CD8-positive, alpha-beta memory T cell (primary cell): ENCODE measurements at regions not wholly inside any gene's neighbourhood (a gene's known extent, or its start where the extent isn't known, plus 50 kb on each side); places are given as distances from the start of the nearest gene placed in this dataset.

ENCODE experiments used
- CTCF ChIA-PET: fragments of 350-600 bp; sonication (Branson Sonifier 250); formaldehyde crosslinking; loops from one replicate; lab custom pipeline; 2021; ENCODE audit warnings: antibody characterized with exemption; lab: Charles Lee
- POLR2A ChIA-PET: fragments of 350-600 bp; sonication (Branson Sonifier 250); formaldehyde crosslinking; loops from one replicate; lab custom pipeline; 2021; ENCODE audit warnings: antibody characterized with exemption; lab: Charles Lee
- DNase-seq, 5 donors: peaks; one replicate each; pipeline versions ENCODE4 v3.0.0 to v3.0.0-alpha.2; 2020 to 2022; ENCODE audit warnings: mixed read lengths in 1 of 5
- H3K27ac ChIP-seq: one replicate; pipeline ENCODE4 v1.7.0; 2013; ENCODE audit warnings: low read depth, mild to moderate bottlenecking, low read length, moderate library complexity
- H3K27me3 ChIP-seq: 2 replicates; pipeline ENCODE4 v1.7.0; 2013; ENCODE audit warnings: low read length, mild to moderate bottlenecking; ENCODE audit not compliant: insufficient read depth, poor library complexity, severe bottlenecking
- H3K36me3 ChIP-seq: 2 replicates; pipeline ENCODE4 v1.7.0; 2013; ENCODE audit warnings: mild to moderate bottlenecking, low read length, moderate library complexity; ENCODE audit not compliant: insufficient read depth
- H3K4me1 ChIP-seq: 2 replicates; pipeline ENCODE4 v1.7.0; 2013; ENCODE audit warnings: mild to moderate bottlenecking, low read length, moderate library complexity; ENCODE audit not compliant: insufficient read depth
- H3K4me3 ChIP-seq: 2 replicates; pipeline ENCODE4 v1.7.0; 2013; ENCODE audit warnings: mild to moderate bottlenecking, low read length
- H3K9me3 ChIP-seq: 2 replicates; pipeline ENCODE4 v1.7.0; 2013; ENCODE audit warnings: mild to moderate bottlenecking, low read length
- H3K27ac Mint-ChIP-seq, 8 donors: one replicate each; pipeline ENCODE4 v1.8.0; 2020 to 2021; ENCODE audit warnings: mixed read lengths in 8 of 8, mild to moderate bottlenecking in 6 of 8, inconsistent platforms in 3 of 8, moderate library complexity in 3 of 8
- H3K27me3 Mint-ChIP-seq, 2 donors: one replicate each; pipeline ENCODE4 v1.8.0; 2020 to 2021; ENCODE audit warnings: mixed read lengths in 2 of 2, mild to moderate bottlenecking in 1 of 2, moderate library complexity in 1 of 2
- H3K36me3 Mint-ChIP-seq, 3 donors: one replicate each; pipeline ENCODE4 v1.8.0; 2020 to 2021; ENCODE audit warnings: mixed read lengths in 3 of 3, inconsistent platforms in 1 of 3, mild to moderate bottlenecking in 1 of 3
- H3K4me1 Mint-ChIP-seq, 3 donors: one replicate each; pipeline ENCODE4 v1.8.0; 2020 to 2021; ENCODE audit warnings: mixed read lengths in 3 of 3, inconsistent platforms in 1 of 3, mild to moderate bottlenecking in 1 of 3
- H3K4me3 Mint-ChIP-seq, 7 donors: one replicate each; pipeline ENCODE4 v1.8.0; 2020 to 2021; ENCODE audit warnings: mixed read lengths in 7 of 7, mild to moderate bottlenecking in 6 of 7, moderate library complexity in 4 of 7, inconsistent platforms in 2 of 7
- H3K9me3 Mint-ChIP-seq, 5 donors: one replicate each; pipeline ENCODE4 v1.8.0; 2020 to 2022; ENCODE audit warnings: mixed read lengths in 5 of 5, mild to moderate bottlenecking in 3 of 5, moderate library complexity in 2 of 5, inconsistent platforms in 1 of 5

- DNase-seq, result no peak
- Histone ChIP-seq H3K27ac (no peak overlapping the region), H3K27me3 (no peaks in the 10 kb centered on the region), H3K9me3 (no peaks in the 10 kb centered on the region), H3K4me3 (no peak overlapping the region), H3K36me3 (no peaks in the 10 kb centered on the region), H3K4me1 (no peaks in the 10 kb centered on the region)
- Mint-ChIP-seq H3K4me1 (peaks cover 0 to 11% (median 8%) of the 10 kb centered on the region in 3 donors), H3K9me3 (no peaks in the 10 kb centered on the region), H3K4me3 (peak overlapping the region in 1 of 7 donors; percentile 5), H3K36me3 (no peaks in the 10 kb centered on the region), H3K27ac (no peak overlapping the region), H3K27me3 (peaks cover 0 to 11% of the 10 kb centered on the region in 2 donors)
- CTCF ChIA-PET, result no interaction called here
- POLR2A ChIA-PET, result no interaction called here
Measured at GRCh38 chrX:46310815-46311497, 234.3 kb downstream of the ZNF674 start.

GRCh38 chrX:46308110-46308509 is 237.1 kb downstream of the ZNF674 start:
- Mint-ChIP-seq H3K4me1 (peaks cover 0 to 11% (median 8%) of the 10 kb centered on the region in 3 donors), H3K4me3 (no peak overlapping the region), H3K9me3 (peaks cover 0 to 5% (median 0%) of the 10 kb centered on the region in 5 donors), H3K36me3 (peaks cover 0 to 1% (median 0%) of the 10 kb centered on the region in 3 donors), H3K27me3 (peaks cover 0 to 13% of the 10 kb centered on the region in 2 donors), H3K27ac (no peak overlapping the region)
- no peaks in the 10 kb centered on the region for H3K36me3 ChIP-seq
- no peaks in the 10 kb centered on the region for H3K27me3 ChIP-seq
- CTCF ChIA-PET, result no interaction called here
- no peak for DNase-seq
- POLR2A ChIA-PET, result no interaction called here
- H3K27ac ChIP-seq, result no peak overlapping the region
- no peaks in the 10 kb centered on the region for H3K9me3 ChIP-seq
- H3K4me1 ChIP-seq, result no peaks in the 10 kb centered on the region
- no peak overlapping the region for H3K4me3 ChIP-seq

DNA sequence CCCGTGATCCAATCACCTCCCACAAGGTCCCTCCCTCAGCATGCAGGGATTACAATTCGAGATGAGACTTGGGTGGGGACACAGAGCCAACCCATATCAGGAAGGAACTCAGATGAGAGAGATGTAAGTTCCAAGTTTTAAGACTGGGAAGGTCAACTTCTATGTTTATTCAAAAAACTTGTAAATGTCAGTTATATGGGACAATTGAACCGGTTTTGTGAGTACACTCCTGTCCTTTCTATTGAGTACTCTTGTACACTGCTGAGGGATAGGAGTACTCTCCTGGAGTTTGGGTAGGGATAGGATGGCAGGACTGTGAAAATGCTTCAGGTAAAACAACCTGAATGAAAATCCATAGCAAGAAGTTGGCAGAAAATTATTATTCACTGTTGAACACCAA is 239.1 kb downstream of the ZNF674 start:
- H3K9me3 ChIP-seq, result no peaks in the 10 kb centered on the region
- H3K4me3 ChIP-seq, result no peak overlapping the region
- peaks cover 0 to 5% (median 0%) of the 10 kb centered on the region in 5 donors for H3K9me3 Mint-ChIP-seq
- ChIA-PET POLR2A (no interaction called here), CTCF (no interaction called here)
- H3K27me3 ChIP-seq, result no peaks in the 10 kb centered on the region
- no peak overlapping the region for H3K4me3 Mint-ChIP-seq
- peaks cover 0 to 6% (median 5%) of the 10 kb centered on the region in 3 donors for H3K4me1 Mint-ChIP-seq
- no peaks in the 10 kb centered on the region for H3K36me3 ChIP-seq
- peaks cover 0 to 1% (median 0%) of the 10 kb centered on the region in 3 donors for H3K36me3 Mint-ChIP-seq
- DNase-seq, result no peak
- H3K4me1 ChIP-seq, result no peaks in the 10 kb centered on the region
- H3K27ac Mint-ChIP-seq, result no peak overlapping the region
- no peak overlapping the region for H3K27ac ChIP-seq
- H3K27me3 Mint-ChIP-seq, result peaks cover 0 to 18% of the 10 kb centered on the region in 2 donors

- peaks cover 0 to 18% of the 10 kb centered on the region in 2 donors for H3K27me3 Mint-ChIP-seq
- no peak overlapping the region for H3K27ac Mint-ChIP-seq
- no peaks in the 10 kb centered on the region for H3K4me1 ChIP-seq
- H3K36me3 Mint-ChIP-seq, result peaks cover 0 to 1% (median 0%) of the 10 kb centered on the region in 3 donors
- H3K36me3 ChIP-seq, result no peaks in the 10 kb centered on the region
- DNase-seq, result no peak
- peaks cover 0 to 5% (median 0%) of the 10 kb centered on the region in 5 donors for H3K9me3 Mint-ChIP-seq
- POLR2A ChIA-PET, result no interaction called here
- no peak overlapping the region for H3K4me3 ChIP-seq
- H3K27ac ChIP-seq, result no peak overlapping the region
- H3K4me1 Mint-ChIP-seq, result no peaks in the 10 kb centered on the region
- H3K4me3 Mint-ChIP-seq, result no peak overlapping the region
- H3K27me3 ChIP-seq, result no peaks in the 10 kb centered on the region
- no peaks in the 10 kb centered on the region for H3K9me3 ChIP-seq
- CTCF ChIA-PET, result no interaction called here
Measured at GRCh38 chrX:46305431-46305830, 239.8 kb downstream of the ZNF674 start.

- Histone ChIP-seq H3K4me1 (no peaks in the 10 kb centered on the region), H3K36me3 (no peaks in the 10 kb centered on the region), H3K4me3 (no peak overlapping the region), H3K27ac (no peak overlapping the region), H3K27me3 (no peaks in the 10 kb centered on the region), H3K9me3 (no peaks in the 10 kb centered on the region)
- Mint-ChIP-seq H3K27ac (no peak overlapping the region), H3K9me3 (peaks cover 0 to 5% (median 0%) of the 10 kb centered on the region in 5 donors), H3K36me3 (peaks cover 0 to 1% (median 0%) of the 10 kb centered on the region in 3 donors), H3K4me1 (no peaks in the 10 kb centered on the region), H3K27me3 (peaks cover 1 to 17% of the 10 kb centered on the region in 2 donors), H3K4me3 (no peak overlapping the region)
- ChIA-PET POLR2A (no interaction called here), CTCF (no interaction called here)
- DNase-seq, result no peak
Measured at GRCh38 chrX:46301903-46302302, 243.3 kb downstream of the ZNF674 start.

DNA sequence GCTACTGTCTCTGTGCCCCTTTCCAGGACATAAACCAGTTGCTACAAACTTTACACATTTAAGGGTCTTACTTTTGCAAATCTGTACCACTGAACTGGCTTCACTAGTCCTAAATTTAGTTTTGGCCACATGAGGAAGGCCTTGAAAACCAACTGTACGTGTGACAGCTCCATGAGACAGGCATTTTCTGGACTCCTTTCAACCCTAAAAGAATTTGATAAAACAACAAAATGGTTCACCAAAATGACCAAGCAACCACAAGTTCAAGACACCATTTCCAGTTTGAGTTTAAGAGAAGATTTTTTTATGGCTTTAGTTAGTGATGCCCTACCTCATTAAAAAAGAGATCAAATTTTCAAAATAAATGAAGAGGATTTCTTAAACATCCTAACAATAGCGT is 246.4 kb downstream of the ZNF674 start:
- no peaks in the 10 kb centered on the region for H3K9me3 ChIP-seq
- H3K4me1 ChIP-seq, result no peaks in the 10 kb centered on the region
- no peak overlapping the region for H3K4me3 Mint-ChIP-seq
- no peaks in the 10 kb centered on the region for H3K9me3 Mint-ChIP-seq
- H3K36me3 ChIP-seq, result no peaks in the 10 kb centered on the region
- ChIA-PET POLR2A (no interaction called here), CTCF (no interaction called here)
- no peaks in the 10 kb centered on the region for H3K4me1 Mint-ChIP-seq
- H3K27ac ChIP-seq, result no peak overlapping the region
- DNase-seq, result no peak
- H3K36me3 Mint-ChIP-seq, result no peaks in the 10 kb centered on the region
- H3K27ac Mint-ChIP-seq, result no peak overlapping the region
- peaks cover 12 to 14% of the 10 kb centered on the region in 2 donors for H3K27me3 Mint-ChIP-seq
- no peak overlapping the region for H3K4me3 ChIP-seq
- no peaks in the 10 kb centered on the region for H3K27me3 ChIP-seq

DNA sequence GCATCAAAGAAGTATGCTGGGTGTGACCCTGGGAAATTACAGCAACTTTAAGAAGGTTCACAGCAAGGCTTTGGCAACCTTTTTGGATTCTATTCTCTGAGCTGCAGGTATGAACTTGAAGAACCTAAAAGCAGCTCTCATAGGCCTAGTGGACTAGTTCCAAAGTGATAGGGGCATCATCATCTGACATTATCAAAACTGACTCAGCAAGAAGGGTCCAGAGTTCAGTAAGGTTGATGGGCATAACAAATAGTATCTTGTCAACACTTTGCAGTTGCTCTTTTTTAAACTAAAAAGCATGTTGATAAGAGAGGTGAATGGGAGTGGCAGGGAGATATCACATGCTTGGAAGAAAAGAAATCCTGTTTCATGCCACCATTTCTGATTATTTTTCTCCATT is 249.3 kb downstream of the ZNF674 start:
- no peaks in the 10 kb centered on the region for H3K9me3 ChIP-seq
- H3K27me3 ChIP-seq, result no peaks in the 10 kb centered on the region
- peaks cover 12 to 13% of the 10 kb centered on the region in 2 donors for H3K27me3 Mint-ChIP-seq
- H3K36me3 Mint-ChIP-seq, result no peaks in the 10 kb centered on the region
- H3K27ac Mint-ChIP-seq, result no peak overlapping the region
- no peaks in the 10 kb centered on the region for H3K4me1 Mint-ChIP-seq
- H3K9me3 Mint-ChIP-seq, result no peaks in the 10 kb centered on the region
- H3K4me1 ChIP-seq, result no peaks in the 10 kb centered on the region
- no peak overlapping the region for H3K27ac ChIP-seq
- H3K36me3 ChIP-seq, result no peaks in the 10 kb centered on the region
- CTCF ChIA-PET, result no interaction called here
- H3K4me3 ChIP-seq, result no peak overlapping the region
- no peak overlapping the region for H3K4me3 Mint-ChIP-seq
- POLR2A ChIA-PET, result no interaction called here
- no peak for DNase-seq

GRCh38 chrX:46294234-46294633 is 251.0 kb downstream of the ZNF674 start:
- no peaks in the 10 kb centered on the region for H3K36me3 Mint-ChIP-seq
- Histone ChIP-seq H3K27me3 (no peaks in the 10 kb centered on the region), H3K36me3 (no peaks in the 10 kb centered on the region), H3K4me3 (no peak overlapping the region), H3K9me3 (no peaks in the 10 kb centered on the region), H3K4me1 (no peaks in the 10 kb centered on the region), H3K27ac (no peak overlapping the region)
- ChIA-PET POLR2A (no interaction called here), CTCF (no interaction called here)
- no peak for DNase-seq
- H3K4me1 Mint-ChIP-seq, result no peaks in the 10 kb centered on the region
- H3K27me3 Mint-ChIP-seq, result peaks cover 12 to 13% of the 10 kb centered on the region in 2 donors
- H3K27ac Mint-ChIP-seq, result no peak overlapping the region
- H3K4me3 Mint-ChIP-seq, result no peak overlapping the region
- no peaks in the 10 kb centered on the region for H3K9me3 Mint-ChIP-seq
